T-cell (primary cell): ENCODE measurements at regions not wholly inside any gene's neighbourhood (a gene's known extent, or its start where the extent isn't known, plus 50 kb on each side); places are given as distances from the start of the nearest gene placed in this dataset.

Experiments
- ATAC-seq, 4 experiments: fragments of 200-7000 bp in 3 of 4; fragments of 150-1000 bp in 1 of 4; cut with Tn5 transposase; replicated peaks in 1 of 4; 1 replicate in 3 of 4; 2 replicates in 1 of 4; pipeline ENCODE4 v1.10.0; 2021; ENCODE audit warnings: moderate library complexity in 3 of 4, mild to moderate bottlenecking in 2 of 4, moderate number of reproducible peaks in 1 of 4
- CTCF ChIA-PET, 2 donors: fragments of 300-600 bp; sonication (Branson Sonifier 250); formaldehyde crosslinking; loops; one replicate each; lab custom pipeline; 2022; ENCODE audit warnings: antibody characterized with exemption in 2 of 2; lab: Charles Lee
- POLR2A ChIA-PET, 2 donors: fragments of 300-600 bp; sonication (Branson Sonifier 250); formaldehyde crosslinking; loops; one replicate each; lab custom pipeline; 2022; ENCODE audit warnings: antibody characterized with exemption in 2 of 2; lab: Charles Lee
- DNase-seq, 35 experiments: peaks; one replicate each; pipeline versions ENCODE4 v3.0.0 to v3.0.0-alpha.2; 2013 to 2023
- H3K27ac ChIP-seq: one replicate; pipeline ENCODE4 v1.5.1; 2013; ENCODE audit warnings: low read length
- H3K27me3 ChIP-seq, 2 experiments: replicated peaks in 1 of 2; 1 replicate in 1 of 2; 2 replicates in 1 of 2; pipeline versions ENCODE4 v1.6.1 to v1.7.0; 2013; ENCODE audit warnings: low read length in 1 of 2, mixed read lengths in 1 of 2; ENCODE audit not compliant: control insufficient read depth in 2 of 2, insufficient read depth in 2 of 2; ENCODE audit errors: extremely low read depth in 1 of 2
- H3K36me3 ChIP-seq, 2 donors: 1 replicate in 1 of 2; 2 replicates in 1 of 2; pipeline versions ENCODE4 v1.6.1 to v1.7.0; 2013; ENCODE audit warnings: low read length in 1 of 2; ENCODE audit not compliant: control insufficient read depth in 2 of 2, insufficient read depth in 1 of 2; ENCODE audit errors: extremely low read depth in 1 of 2
- H3K4me1 ChIP-seq, 2 experiments: 1 replicate in 1 of 2; 2 replicates in 1 of 2; pipeline versions ENCODE4 v1.6.1 to v1.7.0; 2013; ENCODE audit warnings: low read length in 2 of 2, mixed read lengths in 1 of 2; ENCODE audit not compliant: insufficient read depth in 2 of 2, control insufficient read depth in 1 of 2; ENCODE audit errors: extremely low read depth in 1 of 2
- H3K4me3 ChIP-seq, 2 donors: 1 replicate in 1 of 2; 2 replicates in 1 of 2; pipeline versions ENCODE4 v1.5.1 to v1.7.0; 2013; ENCODE audit warnings: mild to moderate bottlenecking in 2 of 2, low read length in 1 of 2, moderate library complexity in 1 of 2; ENCODE audit not compliant: control insufficient read depth in 1 of 2; ENCODE audit errors: extremely low read depth in 1 of 2
- H3K9me3 ChIP-seq: 2 replicates; pipeline ENCODE4 v1.7.0; 2013
- H3K27ac Mint-ChIP-seq, 2 donors: one replicate each; pipeline ENCODE4 v1.8.0; 2020 to 2021; ENCODE audit warnings: mild to moderate bottlenecking in 2 of 2, mixed read lengths in 2 of 2
- H3K27me3 Mint-ChIP-seq, 2 donors: one replicate each; pipeline ENCODE4 v1.8.0; 2021 to 2022; ENCODE audit warnings: mixed read lengths in 2 of 2
- H3K36me3 Mint-ChIP-seq: one replicate; pipeline ENCODE4 v1.8.0; 2021; ENCODE audit warnings: mixed read lengths
- H3K4me1 Mint-ChIP-seq, 3 donors: one replicate each; pipeline ENCODE4 v1.8.0; 2020 to 2022; ENCODE audit warnings: mixed read lengths in 3 of 3, mild to moderate bottlenecking in 1 of 3
- H3K4me3 Mint-ChIP-seq, 3 donors: one replicate each; pipeline ENCODE4 v1.8.0; 2020 to 2022; ENCODE audit warnings: mild to moderate bottlenecking in 3 of 3, mixed read lengths in 3 of 3, moderate library complexity in 3 of 3
- H3K9me3 Mint-ChIP-seq, 3 donors: one replicate each; pipeline ENCODE4 v1.8.0; 2020 to 2022; ENCODE audit warnings: mixed read lengths in 3 of 3
- WGBS: methylation state at CpG from one replicate; pipeline ENCODE4 v1.1.5; 2013; ENCODE audit warnings: missing lambda C conversion rate; ENCODE audit not compliant: insufficient coverage; 5-methylcytosine and 5-hydroxymethylcytosine counted together

DNA sequence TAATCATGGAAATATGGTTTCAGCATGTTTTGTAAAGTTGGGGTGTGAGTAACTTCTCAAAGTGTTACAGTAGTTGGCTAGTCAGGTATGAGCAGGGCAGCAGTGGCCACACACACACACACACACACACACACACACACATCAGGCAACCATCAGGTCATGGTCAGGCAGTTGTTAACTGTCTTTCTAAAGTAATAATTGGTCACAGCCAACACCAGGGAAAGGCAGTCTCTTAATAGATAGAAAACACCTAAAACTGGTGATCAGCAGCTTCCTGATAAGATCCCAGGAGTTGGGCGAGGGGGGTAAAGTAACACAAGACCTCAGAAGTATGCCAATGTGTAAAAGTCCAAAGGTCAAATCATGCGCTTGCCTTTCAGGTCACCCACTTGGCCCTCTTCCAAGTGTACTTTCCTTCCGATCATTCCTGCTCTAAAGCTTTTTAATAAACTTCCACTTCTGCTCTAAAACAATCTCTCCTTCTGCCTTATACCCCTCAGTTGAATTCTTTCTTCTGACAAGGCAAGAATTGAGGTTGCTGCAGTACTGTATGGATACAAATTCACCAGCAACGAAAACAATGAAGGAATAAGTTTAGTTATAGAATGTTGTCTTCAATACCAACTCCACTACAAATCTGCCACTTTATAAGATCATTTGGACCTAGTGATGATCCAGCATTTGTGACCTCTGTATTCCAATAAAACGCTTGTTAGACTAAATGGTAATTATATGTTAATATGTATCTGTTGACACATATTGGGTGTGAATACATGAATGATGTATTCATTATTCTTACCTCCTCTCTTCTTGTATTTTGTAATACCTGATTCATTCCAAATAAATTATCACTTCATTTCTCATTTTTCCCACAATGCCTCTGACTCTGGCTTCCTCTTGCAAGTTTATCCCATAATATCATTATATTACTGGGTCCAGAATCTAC lies 254.3 kb downstream of the METTL4 start:
- ChIA-PET CTCF (no interaction called here), POLR2A (no interaction called here)
- no peak for DNase-seq
- no peak overlapping the region for H3K4me3 ChIP-seq
- WGBS = 50% methylated on average over 1 of the region's 5 CpGs
- Mint-ChIP-seq H3K4me1 (no peaks in the 10 kb centered on the region), H3K27me3 (peaks cover 29 to 53% of the 10 kb centered on the region in 2 donors), H3K36me3 (no peaks in the 10 kb centered on the region), H3K4me3 (no peak overlapping the region), H3K27ac (no peak overlapping the region), H3K9me3 (peaks cover 0 to 9% (median 6%) of the 10 kb centered on the region in 3 donors)
- H3K27ac ChIP-seq = no peak overlapping the region
- H3K36me3 ChIP-seq = no peaks in the 10 kb centered on the region
- no peaks in the 10 kb centered on the region for H3K9me3 ChIP-seq
- no peaks in the 10 kb centered on the region for H3K4me1 ChIP-seq
- peaks cover 0 to 3% of the 10 kb centered on the region in 2 experiments for H3K27me3 ChIP-seq
- no peak for ATAC-seq

DNA sequence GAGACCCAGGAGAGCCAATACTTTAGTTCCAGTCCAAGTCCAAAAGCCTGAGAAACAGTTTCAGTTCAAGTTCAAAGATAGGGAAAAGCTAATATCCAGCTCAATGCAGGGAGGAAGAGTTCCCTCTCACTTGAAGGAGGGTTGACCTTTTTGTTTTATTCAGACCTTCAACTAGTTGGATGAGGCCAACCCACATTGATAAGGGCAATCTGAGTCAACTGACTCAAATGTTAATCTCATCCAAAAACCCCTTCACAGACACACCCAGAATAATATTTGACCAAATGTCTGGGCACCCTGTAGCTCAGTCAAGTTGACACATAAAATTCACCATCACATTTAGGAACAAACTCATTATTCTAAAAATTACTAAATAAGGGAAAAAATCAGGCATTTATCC lies 246.8 kb downstream of the METTL4 start:
- peaks cover 22 to 41% of the 10 kb centered on the region in 2 donors for H3K27me3 Mint-ChIP-seq

DNA sequence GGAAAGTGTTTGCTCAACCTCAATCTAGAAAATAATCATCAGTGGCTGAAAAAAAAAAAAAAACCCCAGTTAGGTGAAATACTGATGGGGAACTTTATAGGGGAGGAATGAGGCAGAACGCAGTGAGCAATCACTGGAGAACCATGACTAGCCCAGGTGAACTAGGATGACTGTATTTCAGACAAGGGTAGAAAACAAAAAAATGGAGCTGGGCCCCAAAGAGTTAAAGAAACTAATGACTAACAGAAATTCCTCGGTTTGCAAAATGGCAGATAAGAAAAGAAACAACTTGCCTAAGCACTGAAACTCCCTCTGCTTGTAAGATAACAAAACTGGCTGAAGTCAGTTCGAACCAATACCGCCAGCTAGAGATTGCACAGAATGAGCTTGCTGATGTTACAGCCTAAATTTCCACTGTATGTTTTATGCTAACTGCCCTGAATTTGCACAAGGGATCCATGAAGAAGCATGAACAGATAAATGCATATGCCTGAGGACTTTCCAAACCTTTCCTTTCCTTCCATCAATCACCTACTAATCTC lies 245.9 kb downstream of the METTL4 start:
- Mint-ChIP-seq H3K27me3 (peaks cover 16 to 35% of the 10 kb centered on the region in 2 donors), H3K36me3 (no peaks in the 10 kb centered on the region), H3K4me3 (no peak overlapping the region), H3K27ac (no peak overlapping the region), H3K4me1 (no peaks in the 10 kb centered on the region), H3K9me3 (no peaks in the 10 kb centered on the region)
- WGBS = 63% methylated on average over 3 of the region's 4 CpGs
- H3K4me3 ChIP-seq = no peak overlapping the region
- CTCF ChIA-PET = interaction anchor here in 1 of 2 donors (0.7 kb wide), 1 partner anchor 10 kb away, joined by 7 read pairs; no protein-coding TSS in a partner anchor
- ATAC-seq = no peak
- no peaks in the 10 kb centered on the region for H3K36me3 ChIP-seq
- H3K9me3 ChIP-seq = no peaks in the 10 kb centered on the region
- DNase-seq = no peak
- H3K27ac ChIP-seq = no peak overlapping the region
- H3K4me1 ChIP-seq = no peaks in the 10 kb centered on the region
- H3K27me3 ChIP-seq = peaks cover 3 to 7% of the 10 kb centered on the region in 2 experiments
- POLR2A ChIA-PET = no interaction called here

More for the DNA sequence above, 246.8 kb downstream of the METTL4 start:
- ChIA-PET POLR2A (interaction anchor here in 1 of 2 donors (0.6 kb wide), 1 partner anchor 1210 kb away, joined by 3 read pairs; no protein-coding TSS in a partner anchor), CTCF (no interaction called here)
- H3K4me3 Mint-ChIP-seq = no peak overlapping the region
- Histone ChIP-seq H3K4me3 (no peak overlapping the region), H3K27ac (no peak overlapping the region), H3K27me3 (peaks cover 3 to 7% of the 10 kb centered on the region in 2 experiments), H3K4me1 (no peaks in the 10 kb centered on the region), H3K36me3 (no peaks in the 10 kb centered on the region), H3K9me3 (no peaks in the 10 kb centered on the region)
- DNase-seq (no peak), ATAC-seq (no peak)
- no peaks in the 10 kb centered on the region for H3K4me1 Mint-ChIP-seq
- H3K36me3 Mint-ChIP-seq = no peaks in the 10 kb centered on the region
- H3K27ac Mint-ChIP-seq = no peak overlapping the region
- peaks cover 0 to 8% (median 4%) of the 10 kb centered on the region in 3 donors for H3K9me3 Mint-ChIP-seq

DNA sequence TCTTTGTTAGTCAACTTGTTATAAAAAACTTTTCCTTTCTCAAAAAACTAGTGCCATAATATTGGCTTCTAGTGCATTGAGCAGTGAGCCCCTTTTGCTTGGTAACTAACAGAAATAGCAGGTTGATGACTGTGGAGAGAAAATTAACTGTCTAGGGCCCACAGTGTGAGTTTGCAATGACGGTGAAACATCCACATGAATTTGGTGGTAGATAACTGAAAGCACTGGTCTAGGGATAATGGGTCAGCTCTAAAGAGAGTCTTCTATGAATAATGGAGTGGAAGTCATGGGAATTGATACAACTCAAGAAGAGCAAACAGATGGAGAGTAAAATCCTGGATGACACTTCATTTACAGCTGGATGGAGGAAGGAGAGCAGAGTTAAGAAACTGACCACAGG lies 245.4 kb downstream of the METTL4 start:
- ChIA-PET POLR2A (no interaction called here), CTCF (interaction anchor here in 1 of 2 donors (0.7 kb wide), 1 partner anchor 9 kb away, joined by 7 read pairs; no protein-coding TSS in a partner anchor)
- H3K9me3 Mint-ChIP-seq = no peaks in the 10 kb centered on the region

DNA sequence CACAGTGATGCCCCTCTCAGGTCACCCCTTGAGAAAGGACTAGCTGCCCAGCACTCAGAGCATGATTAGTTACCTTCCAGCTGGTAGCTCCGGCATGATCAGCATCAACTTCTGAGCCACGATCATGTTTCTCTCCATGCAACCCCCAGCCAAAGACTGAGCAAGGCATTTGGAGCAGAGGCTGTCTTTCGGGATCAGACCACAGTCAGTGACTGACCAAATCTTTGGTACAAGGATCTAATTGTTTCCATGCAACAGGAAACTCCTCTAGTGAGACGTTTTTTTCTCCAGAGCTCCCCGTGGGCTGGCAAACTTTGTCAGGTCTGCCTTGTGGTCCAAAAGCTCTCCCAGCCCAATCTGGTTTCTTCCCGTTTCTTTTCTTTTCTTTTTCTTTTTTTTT lies 244.3 kb downstream of the METTL4 start:
- Histone ChIP-seq H3K9me3 (no peaks in the 10 kb centered on the region), H3K27ac (no peak overlapping the region), H3K36me3 (no peaks in the 10 kb centered on the region), H3K4me3 (no peak overlapping the region), H3K4me1 (no peaks in the 10 kb centered on the region), H3K27me3 (peaks cover 0 to 7% of the 10 kb centered on the region in 2 experiments)
- ChIA-PET POLR2A (no interaction called here), CTCF (interaction anchor here (0.6 kb wide), 2 partner anchors 42 to 1290 kb away, joined by 3 read pairs; no protein-coding TSS in a partner anchor)
- H3K27me3 Mint-ChIP-seq = peaks cover 16 to 28% of the 10 kb centered on the region in 2 donors
- H3K4me3 Mint-ChIP-seq = no peak overlapping the region
- no peaks in the 10 kb centered on the region for H3K36me3 Mint-ChIP-seq
- 59% methylated on average over 4 of the region's 6 CpGs for WGBS
- H3K27ac Mint-ChIP-seq = no peak overlapping the region
- no peaks in the 10 kb centered on the region for H3K9me3 Mint-ChIP-seq
- H3K4me1 Mint-ChIP-seq = no peaks in the 10 kb centered on the region
- no peak for DNase-seq
- ATAC-seq = no peak

More for the DNA sequence above, 245.4 kb downstream of the METTL4 start:
- H3K4me1 ChIP-seq = no peaks in the 10 kb centered on the region
- H3K9me3 ChIP-seq = no peaks in the 10 kb centered on the region
- H3K36me3 ChIP-seq = no peaks in the 10 kb centered on the region
- no peak overlapping the region for H3K4me3 ChIP-seq
- no peaks in the 10 kb centered on the region for H3K36me3 Mint-ChIP-seq
- no peak overlapping the region for H3K27ac ChIP-seq
- H3K27ac Mint-ChIP-seq = no peak overlapping the region
- H3K4me3 Mint-ChIP-seq = no peak overlapping the region
- ATAC-seq (no peak), DNase-seq (no peak)
- WGBS = 86% methylated on average over 1 of the region's 1 CpG
- H3K4me1 Mint-ChIP-seq = no peaks in the 10 kb centered on the region
- peaks cover 0 to 7% of the 10 kb centered on the region in 2 experiments for H3K27me3 ChIP-seq
- peaks cover 15 to 34% of the 10 kb centered on the region in 2 donors for H3K27me3 Mint-ChIP-seq

DNA sequence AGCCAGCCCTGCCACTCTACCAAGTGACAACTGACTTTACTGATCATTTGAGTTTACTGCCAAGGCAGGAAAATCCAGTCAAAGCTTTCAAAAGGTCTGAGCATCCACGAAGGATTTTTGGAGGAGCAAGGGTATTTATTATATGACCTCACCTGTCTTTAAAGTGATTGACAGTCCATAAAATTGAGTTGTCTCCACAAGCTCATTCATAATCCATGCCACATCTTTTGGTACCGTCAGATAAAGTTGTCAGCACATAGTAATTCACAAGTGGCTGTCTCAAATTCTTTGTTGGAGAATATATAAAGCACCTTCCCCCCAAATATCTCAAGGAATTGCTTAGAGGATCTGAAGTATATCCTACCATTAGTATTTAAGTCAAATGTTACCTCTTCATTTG lies 240.5 kb downstream of the METTL4 start:
- ChIA-PET POLR2A (no interaction called here), CTCF (no interaction called here)
- Mint-ChIP-seq H3K4me3 (no peak overlapping the region), H3K27me3 (peaks cover 24 to 33% of the 10 kb centered on the region in 2 donors), H3K4me1 (no peaks in the 10 kb centered on the region), H3K9me3 (no peaks in the 10 kb centered on the region), H3K27ac (no peak overlapping the region), H3K36me3 (no peaks in the 10 kb centered on the region)
- Histone ChIP-seq H3K27ac (no peak overlapping the region), H3K36me3 (no peaks in the 10 kb centered on the region), H3K4me3 (no peak overlapping the region), H3K9me3 (no peaks in the 10 kb centered on the region), H3K27me3 (peaks cover 0 to 11% of the 10 kb centered on the region in 2 experiments), H3K4me1 (no peaks in the 10 kb centered on the region)
- no peak for ATAC-seq
- WGBS = no CpG with 5 or more reads among the region's 2 CpGs
- DNase-seq = no peak
